ENCODE measurements at regions not wholly inside any gene's neighbourhood (a gene's known extent, or its start where the extent isn't known, plus 50 kb on each side); places are given as distances from the start of the nearest gene placed in this dataset.

DNA sequence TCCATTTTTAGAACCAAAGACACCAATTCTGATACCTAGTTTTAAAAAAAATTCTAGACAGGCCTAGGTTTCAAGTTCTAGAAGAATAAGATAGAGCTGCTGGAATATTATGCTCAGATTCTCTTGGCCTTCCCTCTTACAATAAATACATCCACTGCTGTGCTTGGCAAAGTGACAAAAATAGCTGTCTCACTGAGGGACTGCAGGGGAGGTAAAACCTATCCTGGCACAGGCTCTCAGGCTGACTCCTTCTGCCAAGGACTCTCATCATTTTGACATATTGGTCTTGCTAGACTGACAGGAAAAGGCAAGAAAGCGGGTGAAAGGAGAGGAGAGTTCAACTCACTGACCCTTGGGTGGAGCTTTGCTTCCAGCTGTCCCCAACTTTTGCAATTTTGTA lies 197.0 kb upstream of the LHX8 start:
- no peak for FAIRE-seq

DNA sequence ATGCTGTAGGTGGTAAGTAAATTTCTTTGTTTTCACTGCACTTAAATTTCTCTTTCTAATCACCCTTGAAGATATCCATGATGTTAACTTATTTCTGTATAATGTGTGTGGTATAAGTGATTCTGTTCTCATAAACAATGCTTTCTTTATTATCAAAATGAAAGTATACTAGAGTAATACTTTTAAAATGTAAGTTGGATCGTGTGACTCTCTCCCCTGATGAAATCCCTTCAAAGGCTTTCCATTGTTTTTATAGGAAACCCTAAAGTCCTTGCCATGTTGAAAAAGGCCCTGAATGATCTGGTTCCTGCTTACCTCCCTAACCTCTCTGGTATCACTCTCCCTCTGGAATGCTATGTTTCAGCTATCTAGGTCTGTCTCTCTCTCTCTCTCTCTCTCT lies 191.1 kb upstream of the LHX8 start:
- no peaks in the 10 kb centered on the region for H3K9me1 ChIP-seq (ENCODE audit: control insufficient read depth, insufficient read depth, low read length)
- H3K27ac ChIP-seq (ENCODE audit: extremely low read depth, low read depth, low read length) = no peak overlapping the region
- H3K9ac ChIP-seq (ENCODE audit: insufficient read depth in 1 of 2, low read depth in 2 of 2, low read length in 2 of 2) = no peak overlapping the region
- no peaks in the 10 kb centered on the region for H4K20me1 ChIP-seq (replicated peaks; ENCODE audit: control insufficient read depth, insufficient read depth, low read length)
- no peak for FAIRE-seq
- no peak for ATAC-seq
- ChIA-PET CTCF (ENCODE audit: low intra/inter-chr PET ratio) (no interaction called here), POLR2A (no interaction called here)
- H3K4me1 ChIP-seq (replicated peaks in 1 of 2; ENCODE audit: control insufficient read depth in 2 of 2, insufficient read depth in 2 of 2, low read length in 2 of 2) = no peaks in the 10 kb centered on the region
- intact Hi-C loops (cut with micrococcal nuclease) = no loop called here
- no peaks in the 10 kb centered on the region for H3K36me3 ChIP-seq (ENCODE audit: control insufficient read depth, insufficient read depth, low read length)
- BruUV-seq (replicated peaks) = no TSS peak
- H3K4me3 ChIP-seq = no peak overlapping the region
- H3K4me2 ChIP-seq (ENCODE audit: insufficient read depth, low read length) = no peak overlapping the region
- H2AFZ ChIP-seq (ENCODE audit: low read depth, low read length) = no peak overlapping the region
- no peaks in the 10 kb centered on the region for H3K27me3 ChIP-seq (ENCODE audit: control insufficient read depth in 2 of 2, insufficient read depth in 2 of 2, low read length in 2 of 2)
- WGBS (ENCODE audit: insufficient coverage, low coverage, missing lambda C conversion rate) = 0% methylated on average over 1 of the region's 1 CpG
- H3K79me2 ChIP-seq (ENCODE audit: control insufficient read depth, insufficient read depth, low read length) = no peaks in the 10 kb centered on the region
- in situ Hi-C loops (cut with MboI) = no loop called here
- H3K9me3 ChIP-seq (replicated peaks; ENCODE audit: control insufficient read depth, insufficient read depth, low read depth, low read length) = no peaks in the 10 kb centered on the region
- DNase-seq (ENCODE audit: extremely low read depth in 1 of 4, low spot score in 3 of 4) = no peak
- TF ChIP-seq CBFA2T2 (conservative IDR thresholded peaks at IDR 0.05) (no peak), MCM3 (IDR thresholded peaks at IDR 0.05) (no peak), EGR1 (conservative IDR thresholded peaks at IDR 0.05) (no peak), ZNF695 (CRISPR knock-in tag; IDR thresholded peaks at IDR 0.05) (no peak), DACH1 (IDR thresholded peaks at IDR 0.05; ENCODE audit: partially characterized antibody) (no peak), XRCC3 (IDR thresholded peaks at IDR 0.05) (no peak)

More for the DNA sequence above, 197.0 kb upstream of the LHX8 start:
- in situ Hi-C loops (cut with MboI) = no loop called here
- no peaks in the 10 kb centered on the region for H3K9me3 ChIP-seq (replicated peaks; ENCODE audit: control insufficient read depth, insufficient read depth, low read depth, low read length)
- no peak overlapping the region for H2AFZ ChIP-seq (ENCODE audit: low read depth, low read length)
- H3K4me2 ChIP-seq (ENCODE audit: insufficient read depth, low read length) = no peak overlapping the region
- H3K27ac ChIP-seq (ENCODE audit: extremely low read depth, low read depth, low read length) = no peak overlapping the region
- WGBS (ENCODE audit: insufficient coverage, low coverage, missing lambda C conversion rate) = 0% methylated on average over 1 of the region's 1 CpG
- no peak for DNase-seq (ENCODE audit: extremely low read depth in 1 of 4, low spot score in 3 of 4)
- no peak overlapping the region for H3K4me3 ChIP-seq
- no peaks in the 10 kb centered on the region for H3K9me1 ChIP-seq (ENCODE audit: control insufficient read depth, insufficient read depth, low read length)
- intact Hi-C loops (cut with micrococcal nuclease) = no loop called here
- CTCF ChIA-PET (ENCODE audit: low intra/inter-chr PET ratio) = no interaction called here
- H4K20me1 ChIP-seq (replicated peaks; ENCODE audit: control insufficient read depth, insufficient read depth, low read length) = no peaks in the 10 kb centered on the region
- H3K36me3 ChIP-seq (ENCODE audit: control insufficient read depth, insufficient read depth, low read length) = no peaks in the 10 kb centered on the region
- H3K4me1 ChIP-seq (replicated peaks in 1 of 2; ENCODE audit: control insufficient read depth in 2 of 2, insufficient read depth in 2 of 2, low read length in 2 of 2) = no peaks in the 10 kb centered on the region
- no TSS peak for BruUV-seq (replicated peaks)
- POLR2A ChIA-PET = interaction anchor here (1.3 kb wide), 1 partner anchor 10 kb away, joined by 3 read pairs; no protein-coding TSS in a partner anchor
- H3K27me3 ChIP-seq (ENCODE audit: control insufficient read depth in 2 of 2, insufficient read depth in 2 of 2, low read length in 2 of 2) = no peaks in the 10 kb centered on the region
- no peak overlapping the region for H3K9ac ChIP-seq (ENCODE audit: insufficient read depth in 1 of 2, low read depth in 2 of 2, low read length in 2 of 2)
- ATAC-seq = no peak
- TF ChIP-seq TEAD2 (tag; IDR thresholded peaks at IDR 0.05) (no peak), ZZZ3 (IDR thresholded peaks at IDR 0.05) (no peak), ZNF551 (CRISPR knock-in tag; IDR thresholded peaks at IDR 0.05) (no peak)
- no peaks in the 10 kb centered on the region for H3K79me2 ChIP-seq (ENCODE audit: control insufficient read depth, insufficient read depth, low read length)

All from K562 (cell line).